GM21515 (cell line): ENCODE measurements at regions not wholly inside any gene's neighbourhood (a gene's known extent, or its start where the extent isn't known, plus 50 kb on each side); places are given as distances from the start of the nearest gene placed in this dataset.

ENCODE experiments used
- ATAC-seq: cut with Tn5 transposase; IDR thresholded peaks from one replicate; pipeline ENCODE4 v1.9.1; 2021; ENCODE audit not compliant: unreplicated experiment

DNA sequence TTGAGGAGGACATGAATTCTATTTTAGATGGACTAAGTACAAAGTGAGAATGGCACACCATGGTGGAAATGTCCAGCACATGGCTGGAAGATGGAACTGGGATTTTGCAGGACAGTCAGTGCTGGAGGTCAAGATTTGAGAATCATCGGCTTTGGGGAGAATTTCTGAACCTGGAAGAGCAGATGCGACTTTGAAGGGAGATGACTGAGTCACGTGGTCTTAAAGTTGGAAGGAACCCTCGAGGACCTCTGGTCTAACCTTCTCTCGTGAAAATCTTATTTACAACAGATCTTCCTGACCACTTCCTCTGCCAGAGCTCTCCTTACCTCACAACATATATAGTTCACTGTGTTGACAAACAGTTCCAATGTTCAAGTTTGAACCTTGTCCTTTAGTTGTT lies 415.4 kb downstream of the ATP23 start:
- no peak for ATAC-seq

DNA sequence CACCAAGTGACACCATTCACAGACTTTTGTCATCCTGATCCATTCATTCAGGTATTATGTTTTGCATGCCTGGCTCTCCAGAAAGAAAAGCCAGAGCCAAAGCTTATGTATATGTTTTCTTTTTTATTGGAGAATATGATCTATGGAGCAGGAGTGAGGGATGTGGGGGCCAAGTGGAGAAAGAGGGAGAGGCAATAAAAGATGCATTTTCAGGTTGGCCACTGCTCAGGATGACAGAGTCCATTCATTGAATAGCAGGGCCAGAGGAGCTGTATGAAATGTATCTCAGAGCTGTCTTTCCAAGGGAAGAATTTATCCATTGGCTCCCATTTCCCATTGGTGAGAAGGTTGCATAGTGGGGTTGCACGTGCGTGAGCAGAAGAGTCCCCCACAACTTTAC lies 416.1 kb downstream of the ATP23 start:
- ATAC-seq = no peak

DNA sequence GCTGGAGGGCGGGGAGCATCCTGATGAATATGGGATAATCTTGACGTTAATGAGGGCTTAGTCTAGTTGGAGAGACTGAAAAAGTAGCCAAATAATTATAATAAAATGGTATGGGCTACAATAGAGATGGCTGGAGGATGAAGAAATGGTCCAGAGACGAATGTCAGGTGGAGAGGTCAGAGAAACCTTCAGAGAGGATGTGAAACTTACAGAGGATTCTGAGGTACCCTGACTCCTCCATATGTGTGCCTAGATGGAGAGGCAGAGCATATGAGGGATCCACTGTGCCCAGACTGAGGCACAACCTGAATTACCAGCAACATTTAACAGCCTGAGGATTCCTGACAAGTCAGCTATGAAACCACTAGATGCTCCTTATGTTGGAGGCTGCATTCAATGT lies 417.0 kb downstream of the ATP23 start:
- no peak for ATAC-seq

- ATAC-seq = no peak
These were observed 417.7 kb downstream of the ATP23 start for GRCh38 chr12:58359084-58359483.

- no peak for ATAC-seq
These were observed 419.7 kb downstream of the ATP23 start for GRCh38 chr12:58361056-58361455.

GRCh38 chr12:58363971-58364370 lies 422.6 kb downstream of the ATP23 start:
- no peak for ATAC-seq

DNA sequence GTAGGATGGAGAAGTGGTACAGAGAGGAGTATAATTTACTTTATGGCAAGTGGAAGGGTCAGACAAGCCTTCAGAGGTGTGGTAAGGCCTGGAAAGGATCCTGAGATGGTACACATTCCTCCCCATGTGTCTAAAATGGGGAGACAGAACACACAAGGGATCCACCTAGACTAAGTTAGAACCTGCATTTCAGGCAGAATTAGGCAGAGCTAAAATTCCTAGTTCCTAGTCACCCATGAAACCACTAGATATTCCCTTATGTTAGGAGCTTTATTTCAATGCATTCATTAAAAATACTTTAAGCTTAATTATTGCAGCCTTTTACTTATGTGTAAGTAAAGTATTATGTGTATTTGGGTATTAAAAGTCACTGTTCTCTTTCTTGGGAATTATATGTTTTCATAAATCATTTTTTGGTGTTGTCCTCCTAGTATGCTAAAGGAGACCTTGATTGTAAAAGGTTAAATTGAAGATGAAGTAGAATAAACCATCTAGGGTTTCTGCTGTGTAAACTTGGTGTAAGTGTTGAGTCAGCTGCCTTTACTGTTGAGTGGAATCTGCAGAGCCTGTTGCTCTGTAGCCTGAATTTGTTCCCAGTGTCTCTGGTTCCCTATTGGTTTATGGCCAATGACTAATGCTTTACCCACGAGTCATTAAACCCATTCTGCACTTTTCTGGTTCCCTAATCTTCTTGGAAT lies 423.2 kb downstream of the ATP23 start:
- no peak for ATAC-seq

- no peak for ATAC-seq
These were observed 423.7 kb downstream of the ATP23 start for GRCh38 chr12:58365087-58365390.

DNA sequence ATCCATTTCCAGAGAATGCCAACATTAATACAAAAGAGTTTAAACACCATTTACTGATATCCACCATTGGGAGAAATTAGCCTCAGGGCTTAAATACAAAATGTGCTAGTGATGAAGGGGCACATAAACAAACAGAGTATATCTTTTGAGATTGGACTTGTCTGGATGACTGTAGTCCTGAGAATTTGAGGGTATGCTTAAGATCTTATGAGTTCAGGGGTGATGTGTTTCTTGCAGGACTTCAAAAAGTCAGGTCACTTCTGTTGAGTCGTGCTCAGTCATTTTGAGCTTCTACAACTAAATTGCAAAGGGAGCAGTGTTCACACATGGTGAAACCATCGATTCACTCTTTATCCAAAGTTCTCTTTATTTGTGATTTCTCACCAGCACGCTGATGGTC lies 425.7 kb downstream of the ATP23 start:
- no peak for ATAC-seq

DNA sequence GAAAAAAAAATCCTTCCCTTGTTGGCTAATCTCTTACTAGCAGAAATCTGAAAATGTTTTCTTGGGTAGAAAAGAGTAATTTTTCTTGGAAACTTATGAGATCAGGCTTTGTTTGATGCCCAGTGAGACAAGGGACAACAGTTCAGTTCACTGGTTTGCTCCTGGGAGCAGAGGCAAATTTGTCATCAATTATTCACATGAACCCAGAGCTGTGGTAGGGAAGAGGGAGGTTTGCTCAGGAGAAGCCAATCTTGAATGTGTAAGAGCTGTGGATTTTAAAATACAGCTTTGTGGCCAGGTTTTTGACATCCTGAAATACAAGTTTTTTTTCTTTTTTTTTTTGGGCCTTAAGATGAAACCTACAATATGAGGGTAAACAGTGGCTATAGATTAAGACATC lies 426.6 kb downstream of the ATP23 start:
- ATAC-seq = no peak

- ATAC-seq = no peak
These were observed 428.2 kb downstream of the ATP23 start for GRCh38 chr12:58369576-58369975.

DNA sequence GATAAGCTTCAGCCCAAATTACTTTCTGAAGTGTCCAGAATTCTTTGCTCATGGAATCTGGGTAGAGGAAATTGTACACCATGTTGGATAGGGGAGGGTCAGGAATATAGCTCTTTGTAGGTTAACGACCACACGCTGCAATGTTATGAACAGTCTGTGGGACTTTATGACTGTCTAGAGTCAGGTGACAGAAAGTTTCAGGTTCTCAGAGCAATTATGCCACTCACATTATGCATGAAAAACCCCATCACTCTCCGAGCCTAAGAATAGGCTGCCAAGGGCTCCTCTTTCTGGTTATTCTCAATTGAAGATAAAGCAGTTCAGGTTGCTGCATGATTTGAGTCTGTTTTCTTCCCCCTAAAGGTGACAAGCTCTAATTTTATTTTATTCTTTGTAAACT lies 430.9 kb downstream of the ATP23 start:
- ATAC-seq = peak; percentile 85

- no peak for ATAC-seq
These were observed 436.7 kb downstream of the ATP23 start for GRCh38 chr12:58378028-58378427.

DNA sequence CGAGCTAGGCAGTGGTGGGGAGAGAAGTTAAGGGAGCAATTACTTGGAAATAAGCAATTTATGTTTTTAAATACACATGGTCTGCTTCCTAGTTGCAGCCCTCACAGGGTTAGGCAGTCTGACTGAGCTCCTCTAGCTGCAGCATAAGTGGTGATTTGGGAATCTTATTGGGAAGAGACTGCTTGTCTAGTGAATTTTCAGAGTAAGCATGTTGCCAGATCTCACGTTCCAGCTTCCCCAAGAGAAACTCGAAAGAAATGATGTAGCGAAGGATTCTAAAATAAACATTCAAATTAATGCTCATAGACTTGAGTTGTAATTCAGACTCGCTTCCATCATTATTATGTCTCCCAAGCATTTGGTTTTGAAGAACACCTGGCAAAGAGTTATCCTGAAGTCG lies 440.2 kb downstream of the ATP23 start:
- ATAC-seq = no peak

GRCh38 chr12:58384196-58384595 lies 442.8 kb downstream of the ATP23 start:
- ATAC-seq = no peak

DNA sequence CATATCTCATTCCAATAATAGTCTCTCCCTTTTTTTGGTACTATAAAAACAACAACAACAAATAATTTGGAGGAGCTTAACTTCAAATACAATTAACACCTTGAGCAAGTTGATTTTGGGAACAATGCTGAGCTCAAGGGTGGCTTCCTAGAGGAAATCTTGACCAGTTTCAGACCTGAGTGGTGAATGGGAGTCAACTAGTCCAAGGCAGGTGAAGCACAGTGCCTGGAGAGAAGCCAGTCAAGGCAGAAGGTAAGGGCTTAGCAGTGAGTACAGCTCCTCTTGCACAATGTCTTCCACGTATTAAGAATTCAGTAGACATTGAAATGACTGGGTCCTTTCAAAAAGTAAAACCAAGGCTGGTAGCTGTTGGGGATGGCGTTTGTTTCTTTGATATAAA lies 444.8 kb downstream of the ATP23 start:
- no peak for ATAC-seq

GRCh38 chr12:58387199-58387598 lies 445.8 kb downstream of the ATP23 start:
- no peak for ATAC-seq

GRCh38 chr12:58388261-58388660 lies 446.9 kb downstream of the ATP23 start:
- ATAC-seq = no peak

- ATAC-seq = no peak
These were observed 451.8 kb downstream of the ATP23 start for GRCh38 chr12:58393152-58393551.

DNA sequence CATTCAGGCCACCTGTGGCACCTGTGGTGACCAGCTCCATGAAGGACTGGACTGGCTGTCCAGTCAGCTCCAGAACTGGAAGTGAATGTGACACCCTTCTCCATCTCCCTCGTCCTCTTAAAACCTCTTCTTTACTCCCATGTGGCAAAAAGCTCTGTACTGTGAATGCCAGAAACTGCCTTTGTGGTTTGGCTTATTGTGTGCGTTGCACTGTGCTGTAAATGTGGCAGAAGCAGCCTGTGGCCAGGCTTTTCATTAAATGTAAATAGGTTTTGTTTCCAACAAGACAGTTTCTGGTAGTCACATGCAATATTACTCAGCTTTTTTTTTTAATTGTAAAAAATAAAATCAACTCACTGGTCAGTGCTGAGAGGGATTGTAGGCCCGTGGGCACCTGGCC lies 453.7 kb downstream of the ATP23 start:
- no peak for ATAC-seq

DNA sequence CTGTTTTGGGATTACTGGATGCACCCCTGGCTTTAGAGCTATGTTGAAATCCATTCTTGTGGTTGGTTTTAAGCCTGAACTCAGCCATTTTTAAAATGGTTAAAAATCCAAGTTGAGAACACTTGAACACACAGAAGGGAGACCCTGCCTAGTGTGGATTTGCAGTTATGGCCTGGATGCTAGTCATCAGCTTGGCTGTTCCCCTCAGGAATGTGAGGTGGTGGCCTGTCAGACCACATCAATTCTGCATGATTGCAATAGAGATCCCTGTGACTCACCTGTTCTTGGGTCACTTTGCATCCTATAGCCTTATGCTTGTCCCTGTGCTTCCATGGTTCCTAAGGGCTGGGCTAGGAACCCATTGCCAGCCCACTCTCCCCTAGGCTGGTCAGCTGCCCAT lies 454.1 kb downstream of the ATP23 start:
- ATAC-seq = no peak

GRCh38 chr12:58396239-58396638 lies 454.9 kb downstream of the ATP23 start:
- no peak for ATAC-seq

- ATAC-seq = no peak
These were observed 464.0 kb downstream of the ATP23 start for GRCh38 chr12:58405363-58405762.

- ATAC-seq = no peak
These were observed 467.1 kb downstream of the ATP23 start for GRCh38 chr12:58408516-58408915.
